Medulla oblongata (tissue), 1 donor: ENCODE measurements at regions not wholly inside any gene's neighbourhood (a gene's known extent, or its start where the extent isn't known, plus 50 kb on each side); places are given as distances from the start of the nearest gene placed in this dataset.

Source experiments
- DNase-seq: peaks from one replicate; pipeline ENCODE4 v3.0.0-alpha.2; 2015; ENCODE audit errors: extremely low spot score

DNA sequence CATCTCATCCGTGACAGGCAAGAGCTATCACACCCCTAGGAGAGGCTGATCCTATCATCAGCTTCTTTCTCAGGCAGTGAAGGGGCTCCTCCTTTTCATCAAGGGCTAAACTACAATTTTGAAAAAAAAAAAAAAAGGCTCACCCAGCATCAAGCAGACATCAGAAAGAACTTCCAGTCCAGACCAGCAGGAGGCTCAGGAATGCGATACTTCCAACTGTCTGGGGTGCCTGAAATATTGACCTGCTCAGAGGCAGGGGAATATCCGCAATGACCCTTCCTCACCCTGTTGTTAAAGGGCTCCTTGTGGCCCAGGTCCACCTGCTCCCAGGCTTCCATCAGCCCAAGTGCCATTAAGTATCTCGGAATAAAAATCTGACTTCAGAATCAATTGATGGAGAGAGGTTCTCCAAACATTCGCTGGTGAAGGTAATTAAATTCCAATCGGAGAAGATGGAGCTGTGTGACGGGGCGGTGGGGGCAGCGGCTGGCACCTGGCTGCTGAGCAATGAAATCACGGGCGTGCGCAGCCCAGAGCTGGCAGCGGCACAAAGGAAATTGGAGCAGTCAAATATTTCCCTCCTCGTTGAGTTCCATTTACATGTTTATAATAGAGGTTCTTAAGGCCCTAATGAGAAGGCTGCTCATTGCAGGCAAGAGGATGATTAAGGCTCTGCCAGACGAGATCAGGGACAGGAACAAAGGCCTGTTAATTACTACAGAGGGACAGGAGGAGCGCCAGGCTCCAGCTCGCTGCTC is 69.0 kb upstream of the THY1 start:
- no peak for DNase-seq

DNA sequence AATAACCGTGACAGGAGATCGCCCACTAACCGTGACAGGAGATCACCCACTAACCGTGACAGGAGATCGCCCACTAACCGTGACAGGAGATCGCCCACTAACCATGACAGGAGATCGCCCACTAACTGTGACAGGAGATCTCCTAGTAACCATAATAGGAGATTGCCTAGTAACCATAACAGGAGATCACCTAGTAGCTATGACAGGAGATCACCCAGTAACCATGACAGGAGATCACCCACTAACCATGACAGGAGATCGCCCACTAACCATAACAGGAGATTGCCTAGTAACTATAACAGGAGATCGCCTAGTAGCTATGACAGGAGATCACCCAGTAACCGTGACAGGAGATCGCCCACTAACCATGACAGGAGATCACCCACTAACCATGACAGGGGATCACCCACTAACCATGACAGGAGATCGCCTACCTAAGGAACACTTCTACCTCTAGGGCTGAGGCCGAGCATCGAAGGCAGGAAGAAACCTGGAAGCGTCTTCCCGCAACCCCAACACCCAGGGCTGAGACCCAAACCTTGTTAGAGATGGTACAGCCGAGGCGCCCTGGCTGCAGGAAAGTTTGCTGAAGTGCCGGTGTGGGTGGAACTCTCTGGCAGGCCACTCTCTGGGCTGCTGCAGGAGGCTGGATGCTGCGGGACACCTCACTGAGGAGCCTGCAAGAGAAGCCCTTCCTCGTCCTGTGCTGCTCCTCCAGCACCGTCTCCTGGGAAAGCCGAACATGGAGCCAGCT is 67.5 kb upstream of the THY1 start:
- DNase-seq = no peak

- no peak for DNase-seq
These were observed 66.1 kb upstream of the THY1 start for GRCh38 chr11:119489087-119489486.

GRCh38 chr11:119488256-119488995 is 65.5 kb upstream of the THY1 start:
- no peak for DNase-seq

DNA sequence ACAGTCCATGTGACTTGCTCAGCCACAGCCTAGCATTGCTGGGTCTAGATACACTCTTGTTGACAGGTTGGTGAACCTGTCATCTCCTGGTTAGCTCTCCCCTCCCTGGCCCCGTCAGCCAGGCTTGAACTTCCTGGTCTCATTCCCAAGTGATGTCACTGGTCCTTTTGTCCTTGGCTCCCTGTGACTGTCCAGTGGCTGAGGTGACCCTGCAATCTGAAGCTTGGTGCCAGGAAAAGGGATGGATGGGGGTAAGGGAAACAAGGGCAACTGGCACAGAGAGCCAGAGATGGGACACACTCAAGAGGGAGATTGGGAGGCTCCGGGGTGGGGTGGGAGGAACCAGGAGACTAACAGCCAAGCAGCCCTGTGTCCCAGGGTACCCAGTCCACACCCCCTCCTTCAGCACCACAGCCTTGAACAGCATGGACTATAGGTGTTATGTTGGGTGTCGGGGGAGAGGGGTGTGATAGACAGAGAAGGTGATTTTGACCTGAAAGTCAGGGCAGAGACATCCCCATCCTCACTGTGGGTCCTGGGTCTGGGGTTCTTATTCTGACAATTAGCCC is 63.8 kb upstream of the THY1 start:
- DNase-seq = no peak

GRCh38 chr11:119486016-119486415 is 63.0 kb upstream of the THY1 start:
- no peak for DNase-seq

DNA sequence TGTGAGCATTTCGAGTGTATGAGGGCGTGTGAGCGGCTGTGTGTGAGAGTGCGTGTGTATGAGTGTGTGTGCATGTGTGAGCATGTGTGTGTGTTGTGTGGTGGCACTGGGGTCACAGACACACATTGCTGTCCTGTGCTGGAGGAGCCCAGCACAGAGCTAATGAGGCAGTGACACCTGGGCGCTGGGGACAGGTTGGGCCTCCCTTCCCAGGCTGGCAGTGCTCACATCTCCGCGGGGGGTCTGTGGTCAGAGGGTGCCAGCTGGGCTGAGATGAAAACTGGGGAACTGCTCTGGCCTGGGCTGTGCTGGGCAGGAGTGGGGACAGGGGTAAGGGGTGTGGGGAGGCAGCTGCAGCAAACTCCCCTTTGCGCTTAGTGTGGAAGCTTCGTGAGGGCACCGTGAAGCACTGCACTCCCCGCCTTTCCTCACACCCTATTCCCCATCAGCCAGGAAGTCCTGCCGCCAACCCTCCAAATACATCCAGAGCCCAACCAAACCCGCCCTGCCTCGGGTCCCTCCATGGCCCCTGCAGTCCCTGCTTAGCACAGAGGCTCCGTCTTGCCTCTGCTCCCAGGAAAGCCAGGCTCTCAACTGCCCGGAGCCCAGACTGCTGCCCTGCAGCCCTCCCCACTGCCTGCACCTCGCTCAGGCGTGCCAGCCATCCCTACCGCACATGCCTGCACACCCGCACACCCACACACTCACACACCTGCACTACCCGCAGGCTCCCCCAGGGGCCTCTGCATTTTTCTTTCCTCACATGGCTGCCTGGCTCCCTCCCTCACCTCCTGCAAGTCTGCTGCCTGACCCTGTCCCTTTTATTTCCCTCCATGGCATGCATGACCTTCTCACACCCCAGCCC is 62.0 kb upstream of the THY1 start:
- DNase-seq = no peak

GRCh38 chr11:119483881-119484371 is 61.0 kb upstream of the THY1 start:
- DNase-seq = no peak

- no peak for DNase-seq
These were observed 60.4 kb upstream of the THY1 start for GRCh38 chr11:119483341-119483880.

GRCh38 chr11:119482521-119483011 is 59.6 kb upstream of the THY1 start:
- DNase-seq = no peak

- no peak for DNase-seq
These were observed 58.9 kb upstream of the THY1 start for GRCh38 chr11:119481667-119482400.

- peak; percentile 78 for DNase-seq
These were observed 58.2 kb upstream of the THY1 start for GRCh38 chr11:119481021-119481666.

DNA sequence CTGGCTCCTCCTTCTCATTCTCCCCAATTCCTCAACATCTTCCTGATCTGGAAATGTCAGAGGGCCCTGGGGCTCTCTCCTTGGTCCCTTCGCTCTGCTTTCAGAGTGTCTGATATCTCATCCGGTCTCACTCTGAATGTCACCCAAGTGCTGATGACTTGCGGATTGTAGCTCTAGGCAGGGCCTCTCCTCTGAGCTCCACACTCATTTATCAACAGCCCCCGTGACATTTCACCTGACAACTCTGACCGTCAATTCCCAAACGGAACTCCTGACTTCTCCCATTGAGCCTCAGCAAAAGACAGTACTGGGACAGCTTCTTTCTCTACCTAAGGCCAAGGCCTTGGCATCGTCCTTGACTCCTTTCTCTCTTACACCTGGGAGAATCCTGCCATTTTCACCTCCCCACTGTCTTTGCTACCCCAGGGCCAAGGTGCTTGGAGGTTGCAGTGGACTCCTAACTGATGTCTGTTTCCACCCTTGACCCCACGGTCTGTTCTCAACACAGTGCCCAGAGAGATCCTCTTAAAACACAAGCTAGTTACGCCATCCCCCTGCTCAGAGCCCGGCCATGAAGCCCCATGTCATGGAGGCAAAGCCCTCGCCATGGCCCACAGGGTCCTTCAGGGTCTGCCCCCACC is 57.5 kb upstream of the THY1 start:
- DNase-seq = no peak

- DNase-seq = no peak
These were observed 56.8 kb upstream of the THY1 start for GRCh38 chr11:119479685-119480275.

GRCh38 chr11:119478711-119479285 is 55.8 kb upstream of the THY1 start:
- DNase-seq = no peak

DNA sequence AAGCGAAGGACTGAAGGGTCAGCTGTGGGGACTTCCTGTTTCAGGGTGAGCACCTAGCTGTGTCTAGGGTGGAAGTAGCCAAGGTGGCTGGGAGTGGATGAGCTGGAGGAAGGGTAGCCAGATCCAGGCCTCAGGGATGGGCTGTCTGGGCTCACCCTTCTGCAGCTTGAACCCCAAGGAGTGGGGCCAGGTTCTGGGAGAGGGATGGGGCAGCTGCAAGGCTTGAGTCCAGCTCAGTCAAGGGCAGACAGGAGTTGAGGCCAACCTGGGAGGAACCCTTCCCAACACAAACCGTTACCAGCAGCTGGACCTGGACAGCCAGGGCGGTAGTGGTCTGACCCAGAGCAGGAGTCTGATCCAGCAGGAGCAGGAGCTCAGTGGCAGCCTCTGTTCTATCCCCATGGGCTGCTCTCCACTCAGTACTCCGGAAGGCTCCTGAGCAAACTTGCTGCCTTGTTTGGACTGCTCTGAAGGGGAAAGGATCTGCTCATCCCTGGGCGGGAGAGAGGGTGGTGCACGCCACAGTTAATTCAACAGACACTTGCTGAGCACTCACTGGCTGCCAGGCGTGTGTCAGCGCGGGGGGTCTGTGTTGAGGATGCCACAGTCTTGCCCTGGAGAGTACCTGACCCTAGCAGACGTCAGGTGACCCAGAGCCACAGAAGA is 53.8 kb upstream of the THY1 start:
- no peak for DNase-seq

DNA sequence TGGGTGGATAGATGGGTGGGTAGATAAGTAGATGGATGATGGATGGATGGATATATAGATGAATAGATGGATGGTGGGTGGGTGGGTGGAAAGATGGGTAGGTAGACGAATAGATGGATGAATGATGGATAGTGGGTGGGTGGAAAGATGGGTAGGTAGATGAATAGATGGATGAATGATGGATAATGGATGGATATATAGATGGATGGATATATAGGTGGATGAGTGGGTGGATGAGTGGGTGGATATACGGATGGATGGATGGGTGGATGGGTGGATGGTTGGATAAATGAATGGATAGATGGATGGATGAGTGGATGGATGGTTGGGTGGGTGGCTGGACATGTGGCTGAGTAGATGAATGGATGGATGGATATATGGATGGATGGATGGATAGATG is 53.1 kb upstream of the THY1 start:
- DNase-seq = no peak
